NCI-H345 (cell line): ENCODE measurements at regions not wholly inside any gene's neighbourhood (a gene's known extent, or its start where the extent isn't known, plus 50 kb on each side); places are given as distances from the start of the nearest gene placed in this dataset.
"Not testable (repeated sequence)": the region's sequence is repeated elsewhere in the genome, so short reads cannot be mapped to it uniquely, and the experiment has no call there.

Experiments
- DNase-seq: peaks from one replicate; lab custom pipeline; 2025; lab: John Stamatoyannopoulos, UW

GRCh38 chr9:22170556-22170955 is 161.5 kb upstream of the CDKN2B start:
- DNase-seq, result no peak

- DNase-seq, result no peak
These were observed 162.0 kb upstream of the CDKN2B start for GRCh38 chr9:22170990-22171670.

- DNase-seq, result no peak
These were observed 162.6 kb upstream of the CDKN2B start for GRCh38 chr9:22171691-22172090.

- DNase-seq, result no peak
These were observed 164.8 kb upstream of the CDKN2B start for GRCh38 chr9:22173908-22174307.

- DNase-seq, result no peak
These were observed 167.0 kb upstream of the CDKN2B start for GRCh38 chr9:22175972-22176545.

- DNase-seq, result not testable (repeated sequence)
These were observed 171.9 kb upstream of the CDKN2B start for GRCh38 chr9:22181021-22181420.

GRCh38 chr9:22189471-22189870 is 180.4 kb upstream of the CDKN2B start:
- no peak for DNase-seq

- DNase-seq, result not testable (repeated sequence)
These were observed 187.9 kb upstream of the CDKN2B start for GRCh38 chr9:22197000-22197399.

- DNase-seq, result no peak
These were observed 189.6 kb upstream of the CDKN2B start for GRCh38 chr9:22198681-22199080.

- DNase-seq, result no peak
These were observed 192.2 kb upstream of the CDKN2B start for GRCh38 chr9:22201256-22201655.

- DNase-seq, result no peak
These were observed 194.4 kb upstream of the CDKN2B start for GRCh38 chr9:22203371-22204138.

GRCh38 chr9:22204240-22204639 is 195.1 kb upstream of the CDKN2B start:
- DNase-seq, result no peak

- peak; percentile 41 for DNase-seq
These were observed 197.7 kb upstream of the CDKN2B start for GRCh38 chr9:22206833-22207232.

GRCh38 chr9:22208846-22209585 is 199.9 kb upstream of the CDKN2B start:
- no peak for DNase-seq

- no peak for DNase-seq
These were observed 201.2 kb upstream of the CDKN2B start for GRCh38 chr9:22210262-22210661.

GRCh38 chr9:22210936-22211335 is 201.8 kb upstream of the CDKN2B start:
- no peak for DNase-seq

GRCh38 chr9:22211588-22212360 is 202.7 kb upstream of the CDKN2B start:
- no peak for DNase-seq

GRCh38 chr9:22214021-22214420 is 204.9 kb upstream of the CDKN2B start:
- peak; percentile 19 for DNase-seq

- DNase-seq, result peak; percentile 30
These were observed 205.5 kb upstream of the CDKN2B start for GRCh38 chr9:22214497-22215031.

GRCh38 chr9:22215521-22215920 is 206.4 kb upstream of the CDKN2B start:
- DNase-seq, result no peak

GRCh38 chr9:22216730-22217172 is 207.6 kb upstream of the CDKN2B start:
- peak; percentile 51 for DNase-seq
